HG03460 (cell line): ENCODE measurements at regions not wholly inside any gene's neighbourhood (a gene's known extent, or its start where the extent isn't known, plus 50 kb on each side); places are given as distances from the start of the nearest gene placed in this dataset.
A peak's percentile ranks its signal among the peaks of the same experiment; 100 is the strongest.
"Not testable (repeated sequence)": the region's sequence is repeated elsewhere in the genome, so short reads cannot be mapped to it uniquely, and the experiment has no call there.

Experiments
- ATAC-seq: cut with Tn5 transposase; IDR thresholded peaks from one replicate; pipeline ENCODE4 v1.9.1; 2021; ENCODE audit not compliant: unreplicated experiment

GRCh38 chr7:131122394-131122793 lies 205.3 kb upstream of the MKLN1 start:
- ATAC-seq = no peak

- ATAC-seq = peak; percentile 88
Observed at GRCh38 chr7:131124001-131124629, 203.6 kb upstream of the MKLN1 start.

GRCh38 chr7:131124867-131125266 lies 202.8 kb upstream of the MKLN1 start:
- ATAC-seq = no peak

- ATAC-seq = no peak
Observed at GRCh38 chr7:131130324-131130723, 197.4 kb upstream of the MKLN1 start.

GRCh38 chr7:131131012-131131745 lies 196.5 kb upstream of the MKLN1 start:
- ATAC-seq = no peak

- no peak for ATAC-seq
Observed at GRCh38 chr7:131131746-131132431, 195.8 kb upstream of the MKLN1 start.

- ATAC-seq = no peak
Observed at GRCh38 chr7:131139462-131139861, 188.2 kb upstream of the MKLN1 start.

GRCh38 chr7:131141443-131141967 lies 186.2 kb upstream of the MKLN1 start:
- no peak for ATAC-seq

- no peak for ATAC-seq
Observed at GRCh38 chr7:131143869-131144268, 183.8 kb upstream of the MKLN1 start.

GRCh38 chr7:131145026-131145425 lies 182.7 kb upstream of the MKLN1 start:
- ATAC-seq = no peak

GRCh38 chr7:131145770-131146169 lies 181.9 kb upstream of the MKLN1 start:
- no peak for ATAC-seq

- ATAC-seq = no peak
Observed at GRCh38 chr7:131147604-131148003, 180.1 kb upstream of the MKLN1 start.

GRCh38 chr7:131148258-131148657 lies 179.4 kb upstream of the MKLN1 start:
- no peak for ATAC-seq

GRCh38 chr7:131148708-131149428 lies 178.8 kb upstream of the MKLN1 start:
- ATAC-seq = no peak

GRCh38 chr7:131149429-131149773 lies 178.3 kb upstream of the MKLN1 start:
- no peak for ATAC-seq

GRCh38 chr7:131149840-131150239 lies 177.8 kb upstream of the MKLN1 start:
- ATAC-seq = no peak

- no peak for ATAC-seq
Observed at GRCh38 chr7:131151034-131151433, 176.6 kb upstream of the MKLN1 start.

- no peak for ATAC-seq
Observed at GRCh38 chr7:131152766-131153165, 174.9 kb upstream of the MKLN1 start.

- no peak for ATAC-seq
Observed at GRCh38 chr7:131154380-131154779, 173.3 kb upstream of the MKLN1 start.

- ATAC-seq = no peak
Observed at GRCh38 chr7:131157530-131158243, 170.0 kb upstream of the MKLN1 start.

GRCh38 chr7:131158244-131158636 lies 169.4 kb upstream of the MKLN1 start:
- ATAC-seq = not testable (repeated sequence)
